HG03103 (cell line): ENCODE measurements at regions not wholly inside any gene's neighbourhood (a gene's known extent, or its start where the extent isn't known, plus 50 kb on each side); places are given as distances from the start of the nearest gene placed in this dataset.

Source experiments
- ATAC-seq: cut with Tn5 transposase; IDR thresholded peaks from one replicate; pipeline ENCODE4 v1.9.1; 2021; ENCODE audit warnings: low read depth; ENCODE audit not compliant: unreplicated experiment

DNA sequence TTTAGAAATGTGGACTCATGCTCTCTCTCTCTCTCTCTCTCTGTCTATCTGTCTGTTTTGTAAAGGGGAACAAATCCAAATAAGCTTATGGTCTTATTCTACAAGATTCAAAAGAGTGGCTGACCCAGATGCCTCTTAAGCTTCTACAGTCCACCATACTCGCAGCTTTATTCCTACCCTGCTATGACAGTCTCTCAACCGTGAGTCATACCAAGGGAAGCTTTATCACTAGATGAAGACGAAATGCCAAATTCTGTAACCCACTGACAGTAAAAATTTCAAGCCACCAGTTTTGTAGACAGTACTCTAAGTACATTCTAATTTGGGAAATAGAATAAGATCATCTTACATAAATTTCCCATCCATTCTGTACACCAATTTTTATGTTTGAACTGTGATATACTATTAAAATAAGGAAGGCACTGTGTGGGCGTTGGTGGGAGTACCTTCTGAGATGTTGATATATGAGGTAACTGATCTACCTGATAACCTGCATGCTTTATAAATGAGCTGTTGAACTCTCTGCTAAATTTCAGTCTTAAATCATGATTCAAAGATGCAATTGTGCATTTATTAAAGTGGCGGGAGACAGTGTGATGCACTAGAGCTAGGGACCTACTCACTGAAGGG lies 153.2 kb downstream of the KLF6 start:
- ATAC-seq, result no peak

DNA sequence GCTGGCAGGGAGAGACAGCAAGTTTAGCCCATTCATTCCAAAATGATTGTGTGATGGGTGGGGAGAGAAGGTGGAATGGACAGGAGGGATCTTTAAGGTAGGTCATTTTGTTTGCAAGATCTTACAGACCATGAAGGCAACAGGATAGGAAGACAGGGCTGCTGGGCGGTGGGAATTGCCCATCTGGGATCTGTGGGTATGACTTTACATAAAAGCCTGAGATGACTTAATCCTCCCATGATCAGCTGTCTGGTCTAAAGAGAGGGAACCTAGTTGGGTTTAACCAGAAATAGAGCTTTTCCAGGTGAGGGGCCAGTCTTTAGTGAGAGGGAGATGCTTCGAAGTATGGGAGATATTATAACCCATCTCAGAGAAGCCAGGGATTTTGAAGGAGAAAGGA lies 153.7 kb downstream of the KLF6 start:
- no peak for ATAC-seq

DNA sequence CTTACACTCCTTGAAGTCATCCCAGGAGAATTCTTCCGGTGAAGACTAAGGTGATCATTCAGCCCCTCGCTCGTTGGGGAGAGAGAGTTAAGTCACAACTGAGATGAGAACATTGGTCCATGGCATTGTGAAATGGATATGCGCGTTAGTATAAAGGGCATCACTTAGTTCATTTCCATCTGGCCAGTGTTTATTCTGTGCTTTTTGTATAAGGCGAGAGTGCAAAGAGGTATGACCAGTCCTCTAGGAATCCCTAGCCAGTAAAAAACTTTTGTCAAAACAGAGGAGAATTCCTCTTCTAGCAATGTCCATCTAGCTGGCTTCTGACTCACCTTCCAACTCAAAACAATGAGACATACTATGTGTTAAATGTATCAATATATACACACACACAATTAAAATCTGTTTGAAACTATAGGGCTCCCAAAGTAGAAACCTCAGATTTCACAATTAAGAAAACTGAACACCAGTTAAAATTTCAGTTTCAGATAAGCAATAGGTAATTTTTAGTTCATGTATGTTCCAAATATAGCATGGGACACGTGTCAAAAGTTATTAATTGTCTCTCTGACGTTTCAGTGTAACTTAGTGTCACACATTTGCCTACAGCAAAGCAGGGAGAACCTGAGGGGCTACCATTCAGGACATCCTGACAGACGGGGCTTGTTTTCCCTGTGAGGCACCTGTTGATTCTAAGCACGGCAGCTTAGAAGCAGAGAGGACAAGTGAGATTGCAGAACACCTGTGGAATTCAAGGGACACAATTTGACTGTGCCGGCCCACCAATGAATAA lies 158.9 kb downstream of the KLF6 start:
- peak; percentile 42 for ATAC-seq

DNA sequence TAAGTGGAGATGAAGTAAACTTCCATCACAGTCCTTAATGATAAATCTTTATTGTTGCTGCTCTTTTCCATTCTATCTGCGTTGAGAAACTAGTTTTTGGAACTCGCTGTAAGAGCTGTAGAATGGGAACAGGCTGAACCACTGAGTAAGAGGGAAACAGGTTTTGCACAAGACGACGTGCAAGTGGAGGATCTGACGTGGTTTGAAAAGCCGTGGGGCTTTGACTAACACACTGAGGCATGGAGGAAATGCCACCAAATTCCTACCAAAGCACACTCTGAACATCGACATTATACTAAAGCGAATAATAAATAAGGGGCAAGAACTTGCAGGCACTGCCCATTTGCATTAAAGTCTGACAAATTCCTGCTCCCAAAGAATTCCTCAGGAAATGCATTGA lies 160.6 kb downstream of the KLF6 start:
- no peak for ATAC-seq

DNA sequence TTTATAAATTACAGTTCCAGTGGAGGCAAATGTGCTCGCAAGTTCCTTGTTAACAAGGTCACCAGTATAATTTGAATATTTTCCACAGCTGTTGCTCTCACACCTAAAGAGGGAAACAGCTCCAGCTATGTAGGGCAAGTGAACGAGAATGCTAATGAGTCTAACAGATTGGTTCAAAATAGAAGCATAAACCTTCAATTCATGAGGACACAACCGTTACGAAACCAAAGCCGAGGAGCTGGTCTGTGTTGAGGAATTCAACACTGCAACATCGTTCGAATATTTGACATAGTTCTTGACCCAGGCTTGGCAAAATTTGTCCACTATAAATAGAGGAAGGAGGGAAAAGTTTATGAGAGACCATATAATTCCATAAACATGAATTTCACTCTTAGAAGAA lies 161.3 kb downstream of the KLF6 start:
- ATAC-seq, result no peak

DNA sequence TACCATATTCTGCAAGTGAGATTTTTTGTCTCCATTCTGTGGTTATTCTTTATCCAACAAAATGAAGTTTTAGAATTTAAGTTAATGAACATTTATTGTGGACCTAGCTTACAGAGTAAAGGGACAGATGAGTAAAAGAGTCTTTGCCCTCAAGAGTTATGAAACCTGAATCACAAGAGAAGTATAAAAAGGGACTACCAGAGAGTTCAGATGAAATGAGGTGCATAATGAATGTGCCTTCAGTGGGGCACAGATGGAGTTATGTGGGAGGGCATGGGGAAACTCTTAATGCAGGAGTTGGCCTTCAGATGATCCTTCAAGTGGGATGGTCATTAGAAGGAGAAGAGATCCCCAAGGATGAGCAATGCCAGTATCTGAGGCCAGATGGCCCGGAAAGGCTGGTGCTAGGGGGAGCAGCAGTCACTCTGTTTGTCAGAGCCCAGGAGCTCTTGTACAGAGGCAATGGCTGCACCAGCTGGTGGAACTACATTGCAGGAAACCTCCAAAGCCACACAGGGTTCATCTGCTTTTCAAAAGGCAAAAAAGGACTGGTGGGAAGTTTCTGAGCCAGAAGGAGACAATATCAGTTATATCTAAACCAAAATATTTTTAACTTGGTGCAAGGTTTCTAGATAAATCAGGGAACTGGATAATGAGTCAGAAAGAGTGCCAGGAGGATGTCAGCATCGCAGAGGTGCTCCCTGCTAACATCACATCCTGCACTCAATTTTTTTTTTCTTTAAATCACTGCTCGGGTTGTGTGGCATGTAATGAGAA lies 162.0 kb downstream of the KLF6 start:
- ATAC-seq, result no peak

DNA sequence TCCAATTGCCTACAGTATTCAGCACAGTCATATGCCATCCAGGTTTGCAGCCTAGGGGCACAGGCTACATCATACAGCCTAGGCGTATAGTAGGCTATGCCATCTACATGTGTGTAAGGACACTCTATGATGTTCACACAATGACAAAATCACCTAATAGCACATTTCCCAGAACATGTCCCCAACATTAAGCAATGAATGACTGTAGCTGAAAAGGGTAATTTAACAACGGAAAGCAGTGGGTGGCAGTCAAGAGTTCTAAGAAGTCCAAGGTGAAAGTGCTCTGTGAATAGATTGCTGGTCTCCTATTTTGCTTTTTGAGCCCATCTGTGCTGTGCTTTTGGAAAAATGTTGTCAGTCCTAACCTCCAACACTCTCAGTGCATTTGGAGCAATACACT lies 162.6 kb downstream of the KLF6 start:
- ATAC-seq, result no peak

DNA sequence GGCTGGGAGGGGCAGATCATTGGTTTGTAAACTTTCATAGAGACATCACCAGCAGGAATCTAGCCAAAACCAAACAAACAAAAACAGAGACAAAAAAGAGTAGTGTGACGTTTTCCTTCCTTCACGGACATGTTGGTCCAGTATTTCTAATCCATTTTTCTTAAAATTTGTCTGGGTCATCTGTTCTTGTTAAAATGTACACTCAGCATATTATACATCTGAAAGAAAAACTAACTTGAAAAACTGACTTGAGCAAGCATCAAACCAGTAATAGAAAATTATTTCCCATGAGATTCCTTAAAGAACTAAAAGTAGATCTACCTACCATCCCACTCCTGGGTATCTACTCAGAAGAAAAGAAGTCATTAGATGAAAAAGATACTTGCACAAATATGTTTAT lies 164.2 kb downstream of the KLF6 start:
- ATAC-seq, result no peak

DNA sequence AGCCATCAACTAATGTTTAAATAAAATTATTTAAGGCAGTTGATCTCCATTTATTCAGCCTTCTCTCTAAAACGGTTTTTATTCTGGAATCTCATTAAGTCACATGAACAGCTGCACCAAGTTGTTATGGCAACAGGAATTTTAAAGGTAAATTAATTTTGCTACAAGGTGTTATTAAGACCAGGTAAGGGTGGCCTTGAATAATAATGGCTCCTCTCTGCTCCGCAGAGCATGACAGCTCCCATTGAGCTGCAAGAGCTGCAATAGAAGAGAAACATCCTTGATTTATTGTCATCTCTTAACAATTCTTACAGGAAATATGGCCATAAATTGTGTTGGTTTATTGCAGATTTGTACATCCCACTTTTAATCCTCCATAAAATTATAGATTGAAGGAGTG lies 165.8 kb downstream of the KLF6 start:
- no peak for ATAC-seq

DNA sequence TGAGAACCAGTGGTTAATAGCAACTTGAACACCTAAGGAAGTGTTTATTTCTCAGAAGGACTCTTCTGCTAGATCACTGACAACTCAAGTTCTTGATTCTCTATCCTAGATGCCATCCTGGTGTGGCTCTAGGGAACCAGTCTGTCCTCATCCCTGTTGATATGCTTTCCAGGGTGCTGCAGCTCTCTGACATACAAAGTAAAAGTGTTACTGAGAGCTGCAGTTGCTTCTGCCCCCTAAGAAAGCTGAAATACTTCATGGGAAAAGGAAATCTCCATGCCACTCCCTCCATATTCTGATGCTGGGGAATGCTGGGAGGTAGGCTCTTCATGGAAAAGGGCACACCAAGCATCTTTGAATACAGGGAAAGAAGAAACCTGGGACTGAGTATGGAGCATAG lies 168.1 kb downstream of the KLF6 start:
- ATAC-seq, result no peak

DNA sequence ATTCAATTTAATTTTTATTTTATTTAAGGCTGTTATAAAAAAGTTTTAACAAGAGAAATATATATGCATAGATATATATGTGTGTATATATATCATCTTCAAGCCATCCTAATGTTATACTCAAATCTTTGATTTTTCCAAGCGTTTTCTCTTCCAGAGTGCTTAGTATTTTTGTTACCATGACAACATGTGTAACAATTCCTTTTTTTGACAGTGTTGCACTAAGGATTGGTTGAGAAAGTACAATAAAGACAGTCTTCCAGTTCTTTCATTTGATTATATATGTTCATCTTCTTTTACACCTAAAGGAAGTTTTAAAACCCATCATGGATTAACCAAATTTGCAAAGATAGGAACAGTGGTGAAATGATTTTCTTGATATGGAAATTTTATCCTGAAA lies 171.7 kb downstream of the KLF6 start:
- ATAC-seq, result no peak

DNA sequence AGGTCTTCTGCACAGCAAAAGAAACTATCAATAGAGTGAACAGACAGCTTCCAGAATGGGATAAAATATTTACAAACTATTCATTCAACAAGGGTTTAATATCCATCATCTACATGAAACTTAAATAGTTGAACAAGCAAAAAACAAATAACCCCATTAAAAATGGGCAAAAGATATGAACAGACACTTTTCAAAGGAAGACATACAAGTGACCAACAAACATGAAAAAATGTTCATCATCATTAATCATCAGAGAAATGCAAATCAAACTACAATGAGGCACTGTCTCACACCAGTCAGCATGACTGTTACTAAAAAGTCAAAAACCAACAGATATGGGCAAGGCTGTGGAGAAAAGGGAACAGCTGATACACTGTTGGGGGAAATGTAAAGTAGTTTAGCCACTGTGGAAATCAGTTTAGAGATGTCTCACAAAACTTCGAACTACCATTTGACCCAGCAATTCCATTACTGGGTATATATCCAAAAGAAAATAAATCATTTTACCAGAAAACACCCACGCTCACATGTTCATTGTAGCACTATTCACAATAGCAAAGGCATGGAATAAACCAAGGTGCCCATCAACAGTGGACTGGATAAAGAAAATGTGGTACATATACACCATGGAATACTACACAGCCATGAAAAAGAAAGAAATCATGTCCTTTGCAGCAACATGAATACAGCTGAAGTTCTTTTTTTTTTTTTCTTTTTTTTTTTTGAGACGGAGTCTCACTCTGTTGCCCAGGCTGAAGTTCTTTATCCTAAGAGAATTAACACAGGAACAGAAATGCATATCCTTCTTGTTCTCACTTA lies 172.6 kb downstream of the KLF6 start:
- no peak for ATAC-seq

DNA sequence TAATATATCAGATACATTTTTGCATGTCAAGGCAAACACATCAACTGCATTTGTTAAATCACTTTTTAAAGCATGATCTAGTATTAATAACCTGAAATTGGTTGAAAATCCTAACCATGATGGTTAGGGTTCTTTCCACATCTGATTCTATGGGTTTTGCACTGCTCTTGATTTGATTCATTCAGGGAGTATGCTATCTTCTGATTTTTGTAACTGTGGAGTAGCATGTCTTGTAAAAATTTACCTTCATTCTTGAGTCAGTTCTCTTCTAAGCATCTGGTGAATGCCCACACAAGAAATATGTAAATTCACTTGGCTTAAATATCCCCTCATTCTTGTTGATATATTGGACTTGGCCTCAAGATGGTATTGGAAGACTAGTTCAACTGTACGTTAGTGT lies 178.7 kb downstream of the KLF6 start:
- ATAC-seq, result no peak

DNA sequence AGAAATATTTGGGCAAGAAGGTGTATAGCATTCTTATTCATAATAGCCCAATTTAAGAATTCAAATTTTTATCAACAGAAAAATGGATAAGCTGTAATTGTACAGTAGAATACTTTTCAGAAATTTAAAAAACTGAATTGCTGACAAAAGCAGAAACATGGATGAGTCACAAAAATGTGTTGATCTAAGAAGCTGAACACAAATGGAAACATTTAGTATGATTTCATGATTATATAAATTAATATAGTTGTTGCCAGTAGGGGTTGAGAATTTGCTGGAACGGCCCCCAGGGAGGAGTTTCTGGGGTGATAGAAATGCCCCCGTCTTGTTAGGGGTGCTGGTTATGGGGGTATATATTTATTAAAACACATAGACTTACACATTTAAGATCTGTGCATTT lies 179.1 kb downstream of the KLF6 start:
- no peak for ATAC-seq

DNA sequence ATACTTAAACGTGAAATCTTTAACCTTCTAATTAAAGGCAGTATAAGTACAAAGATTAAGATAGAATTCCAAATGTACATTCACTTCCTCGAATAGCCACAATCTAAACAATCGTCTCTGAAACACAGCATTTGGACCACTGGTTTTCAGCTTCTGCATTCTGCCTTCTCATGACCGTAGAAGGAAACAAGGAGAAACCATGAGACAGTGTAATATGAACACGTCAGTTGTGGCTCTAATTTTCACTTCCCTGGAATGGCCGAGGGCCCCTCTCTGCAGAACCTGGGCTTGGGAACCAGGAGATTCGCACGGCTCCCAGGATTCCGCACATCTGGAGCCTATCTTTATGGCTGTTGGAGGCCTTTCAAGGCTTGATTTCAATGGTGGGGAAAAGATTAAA lies 189.3 kb downstream of the KLF6 start:
- ATAC-seq, result no peak

DNA sequence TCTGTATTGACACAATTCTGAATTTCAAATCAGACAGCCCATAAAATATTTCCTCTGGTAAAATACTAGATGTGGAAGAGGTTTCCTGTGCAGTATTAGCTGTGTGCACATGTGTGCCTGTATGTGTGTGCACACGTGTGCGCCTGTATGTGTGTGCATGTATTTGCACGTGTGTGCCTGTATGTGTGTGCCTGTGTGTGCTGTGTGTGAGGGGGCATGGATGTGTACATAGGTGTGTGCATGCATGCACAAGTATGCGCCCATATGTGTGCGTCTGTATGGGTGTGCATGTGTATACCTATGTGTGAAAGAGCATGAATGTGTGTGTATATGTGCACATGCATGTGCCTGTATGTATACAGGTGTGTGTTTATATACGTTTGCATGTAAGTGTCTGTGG lies 191.4 kb downstream of the KLF6 start:
- ATAC-seq, result no peak

DNA sequence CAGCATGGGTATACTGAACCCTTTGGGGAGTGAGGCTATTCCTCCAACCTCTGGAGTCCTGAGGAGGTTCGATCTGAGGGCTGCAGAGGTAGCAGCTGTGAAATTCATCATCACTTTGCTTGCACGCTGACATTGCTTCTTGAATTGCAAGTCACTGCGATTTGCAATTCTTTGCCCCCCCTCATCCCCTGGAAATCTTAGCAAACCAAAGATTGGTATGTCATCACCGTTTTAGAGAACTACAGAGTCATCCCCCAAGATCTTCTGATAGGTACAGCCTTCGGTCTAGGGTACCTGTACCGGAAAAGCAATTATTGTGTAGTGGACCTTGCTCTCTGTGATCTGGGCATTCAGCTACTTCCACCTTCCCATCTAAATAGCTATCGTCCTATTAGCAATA lies 192.6 kb downstream of the KLF6 start:
- no peak for ATAC-seq

DNA sequence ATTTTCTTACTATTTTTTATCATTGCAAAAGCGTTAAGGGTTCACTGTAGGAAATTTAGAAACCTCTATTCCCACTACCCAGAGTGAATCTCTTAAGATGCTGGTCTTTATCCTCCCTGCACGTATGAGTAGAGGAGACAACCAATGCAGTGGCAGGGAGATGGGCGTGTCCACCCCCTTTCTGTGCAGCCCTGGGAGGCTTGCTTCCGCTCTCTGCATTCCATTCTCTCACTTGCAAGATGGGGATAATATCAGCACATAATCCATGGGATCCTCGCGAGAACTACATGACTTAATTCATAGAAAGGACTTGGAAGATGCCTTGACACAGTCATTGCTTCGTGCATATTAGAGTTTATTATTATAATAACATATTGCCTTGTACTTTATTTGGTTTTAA lies 196.2 kb downstream of the KLF6 start:
- ATAC-seq, result no peak

DNA sequence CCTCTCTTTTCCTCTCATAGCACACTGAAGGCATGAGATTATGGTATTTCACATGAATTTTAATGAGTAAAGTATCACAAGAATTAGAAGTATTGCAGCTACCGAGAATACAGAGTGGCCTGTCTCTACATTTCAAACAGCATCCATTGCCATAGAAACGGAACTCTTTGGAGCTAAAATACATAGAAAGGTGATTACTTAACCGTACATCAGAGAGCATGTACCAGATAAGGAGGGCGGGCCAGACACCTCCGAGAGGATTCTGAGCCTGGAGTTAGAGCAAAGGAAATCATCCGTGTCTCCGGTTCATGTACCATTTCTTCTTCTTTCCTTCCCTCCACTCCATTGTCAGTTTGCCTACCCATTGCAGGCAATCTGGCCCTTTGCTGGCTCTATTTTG lies 196.7 kb downstream of the KLF6 start:
- no peak for ATAC-seq

DNA sequence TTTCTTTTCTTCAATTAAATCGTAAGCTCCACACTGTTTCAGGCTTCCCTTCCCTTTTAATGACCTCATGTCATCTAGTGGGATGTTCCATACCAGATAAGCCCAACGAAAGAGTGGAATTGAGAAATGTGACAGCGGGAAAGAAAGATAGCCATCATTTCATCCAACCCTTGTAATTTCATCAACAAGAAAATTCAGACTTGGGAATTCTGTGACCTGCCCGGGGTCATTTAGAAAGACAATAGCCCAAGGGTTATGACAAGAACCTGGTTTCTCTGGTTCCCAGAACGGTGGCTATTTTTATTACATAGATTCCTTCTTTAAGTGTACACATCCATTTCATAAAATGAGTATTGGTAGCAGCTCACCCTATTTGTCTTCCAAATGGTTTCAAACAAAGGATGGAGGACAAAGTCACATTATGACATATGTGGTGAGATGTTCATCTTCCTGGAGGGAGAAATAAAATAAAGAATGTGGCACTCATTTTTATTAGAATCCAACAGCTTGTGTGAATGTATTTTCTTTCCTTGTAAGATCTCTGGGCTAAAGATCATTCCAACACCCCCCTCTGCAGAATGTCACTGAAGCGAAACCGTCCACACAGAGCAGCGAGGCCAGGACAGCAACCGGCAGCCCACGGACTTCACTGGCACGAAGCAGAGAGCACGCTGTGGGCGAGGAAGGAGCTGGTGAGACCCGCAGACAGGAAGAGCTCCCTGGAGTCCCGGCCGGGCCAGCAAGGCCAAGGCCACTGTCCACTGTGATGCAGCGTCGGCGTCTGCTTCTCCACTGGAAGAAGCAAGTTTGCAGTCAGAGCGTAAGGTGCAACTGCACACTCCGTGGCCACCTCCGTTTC lies 199.9 kb downstream of the KLF6 start:
- ATAC-seq, result no peak
